ENCODE measurements at regions not wholly inside any gene's neighbourhood (a gene's known extent, or its start where the extent isn't known, plus 50 kb on each side); places are given as distances from the start of the nearest gene placed in this dataset.

GRCh38 chr4:38278255-38278654 is 318.1 kb downstream of the PTTG2 start:
- TF ChIP-seq ZNF274 (IDR thresholded peaks at IDR 0.05; ENCODE audit: low read depth, low read length) (no peak), YY1 (IDR thresholded peaks at IDR 0.05; ENCODE audit: insufficient read depth, insufficient read length) (no peak)
